GM06990 (cell line): ENCODE measurements at regions not wholly inside any gene's neighbourhood (a gene's known extent, or its start where the extent isn't known, plus 50 kb on each side); places are given as distances from the start of the nearest gene placed in this dataset.

ENCODE experiments used
- DNase-seq: peaks from one replicate; pipeline ENCODE4 v3.0.0-alpha.2; 2011; ENCODE audit not compliant: insufficient read length; ENCODE audit errors: extremely low read depth
- H3K27me3 ChIP-seq: replicated peaks from 2 replicates; pipeline ENCODE4 v1.6.0; 2011; ENCODE audit warnings: low read length; ENCODE audit not compliant: control insufficient read depth, insufficient read depth
- H3K36me3 ChIP-seq: 2 replicates; pipeline ENCODE4 v1.5.1; 2011; ENCODE audit warnings: low read length; ENCODE audit not compliant: control insufficient read depth, insufficient read depth
- H3K4me3 ChIP-seq: replicated peaks from 2 replicates; pipeline ENCODE4 v1.5.1; 2011; ENCODE audit warnings: low read depth, mild to moderate bottlenecking, control low read depth, low read length
- CTCF ChIP-seq: IDR thresholded peaks from 2 replicates; pipeline ENCODE4 v1.5.1; 2011; ENCODE audit warnings: low read length, control low read depth, mild to moderate bottlenecking, inconsistent platforms; ENCODE audit not compliant: insufficient read depth, poor library complexity, severe bottlenecking

- Histone ChIP-seq H3K36me3 (no peaks in the 10 kb centered on the region), H3K4me3 (no peak overlapping the region), H3K27me3 (no peaks in the 10 kb centered on the region)
- no peak for DNase-seq
- TF ChIP-seq CTCF: no peak
Measured at GRCh38 chr15:54979964-54980363, 216.8 kb downstream of the RSL24D1 start.

- Histone ChIP-seq H3K4me3 (no peak overlapping the region), H3K27me3 (no peaks in the 10 kb centered on the region), H3K36me3 (no peaks in the 10 kb centered on the region)
- DNase-seq: no peak
- TF ChIP-seq CTCF: no peak
Measured at GRCh38 chr15:54962637-54963036, 234.1 kb downstream of the RSL24D1 start.

GRCh38 chr15:54960266-54960665 is 236.5 kb downstream of the RSL24D1 start:
- TF ChIP-seq CTCF: no peak

GRCh38 chr15:54941417-54941816 is 255.3 kb downstream of the RSL24D1 start:
- no peak for DNase-seq
- no peaks in the 10 kb centered on the region for H3K36me3 ChIP-seq
- no peaks in the 10 kb centered on the region for H3K27me3 ChIP-seq
- no peak overlapping the region for H3K4me3 ChIP-seq
- no peak for TF ChIP-seq CTCF

More at GRCh38 chr15:54960266-54960665, 236.5 kb downstream of the RSL24D1 start:
- Histone ChIP-seq H3K4me3 (no peak overlapping the region), H3K36me3 (no peaks in the 10 kb centered on the region), H3K27me3 (no peaks in the 10 kb centered on the region)
- DNase-seq: no peak

GRCh38 chr15:54917312-54917711 is 279.4 kb downstream of the RSL24D1 start:
- no peaks in the 10 kb centered on the region for H3K27me3 ChIP-seq
- H3K36me3 ChIP-seq: no peaks in the 10 kb centered on the region
- TF ChIP-seq CTCF: no peak
- no peak overlapping the region for H3K4me3 ChIP-seq
- DNase-seq: no peak

- Histone ChIP-seq H3K27me3 (no peaks in the 10 kb centered on the region), H3K4me3 (no peak overlapping the region), H3K36me3 (no peaks in the 10 kb centered on the region)
- no peak for TF ChIP-seq CTCF
- no peak for DNase-seq
Measured at GRCh38 chr15:54915380-54915779, 281.4 kb downstream of the RSL24D1 start.
